Endothelial cell (in vitro differentiated cells): ENCODE measurements at regions not wholly inside any gene's neighbourhood (a gene's known extent, or its start where the extent isn't known, plus 50 kb on each side); places are given as distances from the start of the nearest gene placed in this dataset.
"Not testable (repeated sequence)": the region's sequence is repeated elsewhere in the genome, so short reads cannot be mapped to it uniquely, and the experiment has no call there.

Experiments used
- DNase-seq: peaks from one replicate; pipeline ENCODE4 v3.0.0; 2021; ENCODE audit warnings: low spot score
- H3K27ac Mint-ChIP-seq: one replicate; pipeline ENCODE4 v1.8.0; 2021; ENCODE audit warnings: mixed read lengths, inconsistent platforms; ENCODE audit not compliant: unreplicated experiment
- H3K27me3 Mint-ChIP-seq: one replicate; pipeline ENCODE4 v1.8.0; 2021; ENCODE audit warnings: mild to moderate bottlenecking, moderate library complexity, mixed read lengths, inconsistent platforms; ENCODE audit not compliant: unreplicated experiment
- H3K36me3 Mint-ChIP-seq: one replicate; pipeline ENCODE4 v1.8.0; 2021; ENCODE audit warnings: mild to moderate bottlenecking, low read depth, mixed read lengths, inconsistent platforms; ENCODE audit not compliant: unreplicated experiment
- H3K4me1 Mint-ChIP-seq: one replicate; pipeline ENCODE4 v1.8.0; 2021; ENCODE audit warnings: mild to moderate bottlenecking, mixed read lengths, inconsistent platforms; ENCODE audit not compliant: unreplicated experiment
- H3K4me3 Mint-ChIP-seq: one replicate; pipeline ENCODE4 v1.8.0; 2021; ENCODE audit warnings: mild to moderate bottlenecking, mixed read lengths, inconsistent platforms; ENCODE audit not compliant: unreplicated experiment
- H3K9me3 Mint-ChIP-seq: one replicate; pipeline ENCODE4 v1.8.0; 2021; ENCODE audit warnings: mixed read lengths, inconsistent platforms; ENCODE audit not compliant: unreplicated experiment
- TF ChIP-seq, protein P1 (sequence below): fragments of 200-600 bp; sonication (generic); IDR thresholded peaks from one replicate; pipeline ENCODE4 v1.5.0; 2021; ENCODE audit warnings: antibody characterized with exemption; ENCODE audit not compliant: unreplicated experiment

DNA sequence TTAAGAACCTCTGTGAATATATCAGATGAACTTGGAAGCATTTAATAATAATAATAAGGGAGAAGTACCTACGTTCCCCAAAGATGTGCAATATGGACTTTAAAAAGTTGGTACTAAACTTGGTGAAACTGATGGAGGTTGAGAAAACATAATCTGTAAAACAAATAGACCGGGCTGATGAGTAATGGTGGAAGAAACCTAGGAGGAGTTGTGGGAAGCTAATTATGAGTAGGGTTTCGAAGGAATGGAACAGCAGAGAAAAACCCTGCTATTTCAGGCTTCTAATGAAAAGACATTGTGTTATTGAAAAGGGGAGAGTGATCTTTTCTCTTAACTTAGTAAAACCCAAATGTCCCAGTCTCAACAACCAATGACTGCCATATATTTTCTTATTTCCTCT lies 229.3 kb downstream of the PCSK1 start:
- no peak overlapping the region for H3K4me3 Mint-ChIP-seq
- H3K9me3 Mint-ChIP-seq = peaks cover 7% of the 10 kb centered on the region
- TF ChIP-seq, protein P1, sequence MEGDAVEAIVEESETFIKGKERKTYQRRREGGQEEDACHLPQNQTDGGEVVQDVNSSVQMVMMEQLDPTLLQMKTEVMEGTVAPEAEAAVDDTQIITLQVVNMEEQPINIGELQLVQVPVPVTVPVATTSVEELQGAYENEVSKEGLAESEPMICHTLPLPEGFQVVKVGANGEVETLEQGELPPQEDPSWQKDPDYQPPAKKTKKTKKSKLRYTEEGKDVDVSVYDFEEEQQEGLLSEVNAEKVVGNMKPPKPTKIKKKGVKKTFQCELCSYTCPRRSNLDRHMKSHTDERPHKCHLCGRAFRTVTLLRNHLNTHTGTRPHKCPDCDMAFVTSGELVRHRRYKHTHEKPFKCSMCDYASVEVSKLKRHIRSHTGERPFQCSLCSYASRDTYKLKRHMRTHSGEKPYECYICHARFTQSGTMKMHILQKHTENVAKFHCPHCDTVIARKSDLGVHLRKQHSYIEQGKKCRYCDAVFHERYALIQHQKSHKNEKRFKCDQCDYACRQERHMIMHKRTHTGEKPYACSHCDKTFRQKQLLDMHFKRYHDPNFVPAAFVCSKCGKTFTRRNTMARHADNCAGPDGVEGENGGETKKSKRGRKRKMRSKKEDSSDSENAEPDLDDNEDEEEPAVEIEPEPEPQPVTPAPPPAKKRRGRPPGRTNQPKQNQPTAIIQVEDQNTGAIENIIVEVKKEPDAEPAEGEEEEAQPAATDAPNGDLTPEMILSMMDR = no peak
- no peak for DNase-seq
- peaks cover 3% of the 10 kb centered on the region for H3K4me1 Mint-ChIP-seq
- no peak overlapping the region for H3K27ac Mint-ChIP-seq
- peaks cover 2% of the 10 kb centered on the region for H3K27me3 Mint-ChIP-seq
- peaks cover 10% of the 10 kb centered on the region for H3K36me3 Mint-ChIP-seq

DNA sequence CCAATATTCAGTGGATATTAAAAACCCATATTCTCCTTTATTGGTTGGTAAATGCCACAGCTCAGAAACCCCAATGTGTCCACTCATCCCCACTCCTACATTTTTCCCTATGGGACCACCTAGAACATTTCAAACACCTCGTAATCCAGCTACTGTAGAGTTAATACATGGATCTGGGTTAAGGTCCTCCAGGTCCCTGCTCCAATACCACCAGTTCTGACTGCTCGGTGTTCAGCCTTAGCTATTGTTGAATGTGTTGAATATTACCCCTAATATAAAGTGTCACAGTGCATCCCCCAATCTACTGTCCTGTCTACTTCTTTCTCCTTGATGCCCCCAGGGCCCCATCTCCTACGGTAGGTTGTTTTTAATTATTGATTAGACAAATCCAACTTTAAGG lies 231.5 kb downstream of the PCSK1 start:
- no peak overlapping the region for H3K4me3 Mint-ChIP-seq
- TF ChIP-seq, protein P1 = no peak
- H3K9me3 Mint-ChIP-seq = no peaks in the 10 kb centered on the region
- peaks cover 2% of the 10 kb centered on the region for H3K27me3 Mint-ChIP-seq
- H3K36me3 Mint-ChIP-seq = no peaks in the 10 kb centered on the region
- H3K27ac Mint-ChIP-seq = no peak overlapping the region
- DNase-seq = no peak
- peaks cover 3% of the 10 kb centered on the region for H3K4me1 Mint-ChIP-seq

DNA sequence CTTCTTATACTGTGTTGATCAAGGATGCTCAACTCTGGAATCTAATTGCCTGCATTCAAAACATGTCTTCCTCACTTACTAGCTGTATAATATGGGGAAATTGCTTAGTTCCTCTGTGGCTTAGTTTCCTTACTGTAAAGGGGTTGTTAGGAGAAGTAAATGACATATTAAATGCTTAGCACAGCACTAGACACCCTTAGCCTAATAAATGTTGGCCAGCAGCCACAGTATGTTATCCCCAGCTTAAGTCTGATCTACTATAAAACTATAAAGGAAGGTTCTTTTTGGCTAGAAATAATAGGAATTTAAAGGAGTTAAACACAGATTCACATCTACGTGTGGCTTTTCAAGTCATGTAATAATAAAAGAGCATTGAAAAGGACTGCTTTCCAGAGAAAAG lies 232.4 kb downstream of the PCSK1 start:
- H3K9me3 Mint-ChIP-seq = no peaks in the 10 kb centered on the region
- peaks cover 3% of the 10 kb centered on the region for H3K4me1 Mint-ChIP-seq
- no peak for DNase-seq
- H3K27ac Mint-ChIP-seq = no peak overlapping the region
- no peaks in the 10 kb centered on the region for H3K27me3 Mint-ChIP-seq
- H3K36me3 Mint-ChIP-seq = no peaks in the 10 kb centered on the region
- H3K4me3 Mint-ChIP-seq = no peak overlapping the region
- TF ChIP-seq, protein P1 = no peak

DNA sequence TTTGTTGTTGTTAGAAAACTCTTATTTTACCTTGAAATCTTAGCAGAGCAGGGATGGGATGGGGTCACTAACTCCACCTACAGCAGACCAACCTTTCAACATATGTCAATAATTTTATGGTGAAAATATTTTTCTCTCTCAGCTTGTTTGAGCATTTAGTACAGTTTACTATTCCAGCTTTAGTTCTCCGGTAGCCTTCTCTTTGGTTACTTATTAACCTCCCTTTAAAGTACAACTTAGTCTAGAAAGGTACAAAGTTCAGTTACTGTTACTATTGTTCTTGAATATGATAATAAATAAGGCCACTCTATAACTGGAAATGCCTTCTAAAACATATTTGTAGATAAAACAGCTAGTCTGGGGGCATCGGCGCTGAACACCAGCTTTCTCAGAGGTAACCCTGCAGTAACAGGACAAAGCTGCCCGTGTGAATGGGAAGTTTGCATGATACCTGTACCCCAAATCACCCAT lies 233.3 kb downstream of the PCSK1 start:
- Mint-ChIP-seq H3K4me3 (no peak overlapping the region), H3K9me3 (no peaks in the 10 kb centered on the region), H3K27me3 (no peaks in the 10 kb centered on the region), H3K36me3 (no peaks in the 10 kb centered on the region), H3K27ac (no peak overlapping the region), H3K4me1 (peaks cover 3% of the 10 kb centered on the region)
- TF ChIP-seq, protein P1 = no peak
- DNase-seq = no peak

DNA sequence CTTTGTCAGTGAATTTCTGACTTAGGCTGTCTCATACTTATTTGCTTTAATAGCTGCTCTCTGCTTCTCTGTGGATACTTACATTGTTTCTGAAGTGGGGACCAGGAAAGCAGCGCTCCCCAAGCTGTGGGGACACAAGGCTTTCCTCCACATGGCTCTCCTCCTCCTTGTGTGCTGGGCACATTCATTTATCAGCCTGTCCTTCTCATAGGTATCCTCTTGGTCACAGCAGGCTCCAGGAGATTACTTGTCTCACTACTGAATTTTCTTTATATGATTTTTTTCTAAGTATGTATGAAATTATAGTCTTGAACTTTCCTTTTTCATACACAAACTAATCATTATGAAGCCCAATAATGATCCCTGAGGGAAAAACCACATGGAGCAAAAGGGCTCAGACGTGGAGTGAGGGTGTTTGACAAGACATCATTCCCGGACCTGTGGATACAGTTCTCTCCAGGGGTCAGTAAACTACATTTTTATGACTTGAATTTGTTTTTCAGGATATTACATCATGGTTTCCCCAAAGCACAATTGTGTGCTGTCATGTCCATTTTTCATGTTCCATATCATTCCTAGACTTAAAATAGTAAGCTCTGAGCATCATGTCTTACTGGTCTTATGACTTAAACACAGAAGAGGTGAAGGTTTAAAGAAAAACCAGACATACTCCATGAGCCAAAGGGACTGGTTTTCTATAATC lies 234.5 kb downstream of the PCSK1 start:
- TF ChIP-seq, protein P1 = no peak

DNA sequence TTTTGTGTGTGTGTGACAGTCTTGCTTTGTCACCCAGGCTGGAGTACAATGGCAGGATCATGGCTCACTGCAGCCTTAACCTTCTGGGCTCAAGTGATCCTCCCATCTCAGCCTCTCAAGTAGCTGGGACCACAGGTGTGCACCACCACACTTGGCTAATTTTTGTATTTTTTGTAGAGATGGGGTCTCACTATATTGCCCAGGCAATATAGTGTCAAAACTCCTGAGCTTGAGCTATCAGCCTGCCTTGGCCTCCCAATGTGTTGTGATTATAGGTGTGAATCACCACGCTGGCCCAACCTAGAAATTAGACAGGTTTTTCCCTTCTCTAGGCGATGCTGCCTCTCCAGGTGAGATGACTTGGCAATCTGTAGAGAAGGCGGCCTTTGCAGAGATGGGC lies 235.3 kb downstream of the PCSK1 start:
- H3K9me3 Mint-ChIP-seq, H3K4me1 Mint-ChIP-seq, H3K4me3 Mint-ChIP-seq: not testable (repeated sequence)

More for the DNA sequence above, 234.5 kb downstream of the PCSK1 start:
- Mint-ChIP-seq H3K27me3 (no peaks in the 10 kb centered on the region), H3K36me3 (no peaks in the 10 kb centered on the region), H3K27ac (no peak overlapping the region), H3K9me3 (no peaks in the 10 kb centered on the region), H3K4me1 (no peaks in the 10 kb centered on the region), H3K4me3 (no peak overlapping the region)
- no peak for DNase-seq

More for the DNA sequence above, 235.3 kb downstream of the PCSK1 start:
- not testable (repeated sequence) for H3K36me3 Mint-ChIP-seq, DNase-seq, H3K27ac Mint-ChIP-seq, H3K27me3 Mint-ChIP-seq
